DOHH2 (cell line): ENCODE measurements at regions not wholly inside any gene's neighbourhood (a gene's known extent, or its start where the extent isn't known, plus 50 kb on each side); places are given as distances from the start of the nearest gene placed in this dataset.

Experiments
- H3F3A ChIP-seq: fragments of 200-600 bp; sonication (generic), shearing (Covaris generic); 2 replicates; pipeline ENCODE4 v1.6.0; 2016; ENCODE audit warnings: antibody characterized with exemption, mild to moderate bottlenecking; ENCODE audit not compliant: control insufficient read depth, insufficient read depth
- H3K27ac ChIP-seq: fragments of 200-600 bp; sonication (generic); 2 replicates; pipeline ENCODE4 v1.5.1; 2014; ENCODE audit warnings: low read depth, mild to moderate bottlenecking, low read length, moderate library complexity
- H3K27me3 ChIP-seq: fragments of 200-600 bp; sonication (generic); 2 replicates; pipeline ENCODE4 v1.6.1; 2014; ENCODE audit warnings: mild to moderate bottlenecking, low read length, mixed read lengths; ENCODE audit not compliant: control insufficient read depth
- H3K36me3 ChIP-seq: fragments of 200-600 bp; sonication (generic); 2 replicates; pipeline ENCODE4 v1.6.1; 2014; ENCODE audit warnings: mild to moderate bottlenecking, low read length, moderate library complexity, mixed read lengths; ENCODE audit not compliant: control insufficient read depth
- H3K4me1 ChIP-seq: fragments of 200-600 bp; sonication (generic); 2 replicates; pipeline ENCODE4 v1.6.1; 2014; ENCODE audit warnings: mild to moderate bottlenecking, low read length, mixed read lengths; ENCODE audit not compliant: control insufficient read depth
- H3K4me2 ChIP-seq: fragments of 200-600 bp; sonication (generic); 2 replicates; pipeline ENCODE4 v1.6.0; 2014; ENCODE audit warnings: mild to moderate bottlenecking, low read length, moderate library complexity
- H3K4me3 ChIP-seq: fragments of 200-600 bp; sonication (generic); 2 replicates; pipeline ENCODE4 v1.5.1; 2014; ENCODE audit warnings: mild to moderate bottlenecking, low read length, mixed read lengths
- H3K79me2 ChIP-seq: fragments of 200-600 bp; sonication (generic); 2 replicates; pipeline ENCODE4 v1.6.1; 2014; ENCODE audit warnings: mild to moderate bottlenecking, low read length, mixed read lengths; ENCODE audit not compliant: control insufficient read depth
- H3K9me2 ChIP-seq: fragments of 200-600 bp; sonication (generic); replicated peaks from 2 replicates; pipeline ENCODE4 v1.6.1; 2014; ENCODE audit warnings: mild to moderate bottlenecking, low read length, mixed read lengths; ENCODE audit not compliant: control insufficient read depth
- H3K9me3 ChIP-seq: fragments of 200-600 bp; sonication (generic); 2 replicates; pipeline ENCODE4 v1.6.1; 2014; ENCODE audit warnings: antibody characterized with exemption, low read length, mixed read lengths; ENCODE audit not compliant: control insufficient read depth, insufficient read depth
- H4K20me1 ChIP-seq: fragments of 200-600 bp; sonication (generic); 2 replicates; pipeline ENCODE4 v1.6.0; 2014; ENCODE audit warnings: low read depth, mild to moderate bottlenecking, antibody characterized with exemption, low read length, moderate library complexity; ENCODE audit not compliant: control insufficient read depth, insufficient read depth
- EZH2phosphoT487 ChIP-seq: fragments of 200-600 bp; sonication (generic); IDR thresholded peaks from 2 replicates; pipeline ENCODE4 v1.6.1; 2017; ENCODE audit warnings: borderline replicate concordance, mild to moderate bottlenecking, antibody characterized with exemption, low read length, moderate library complexity, mixed read lengths
- TF ChIP-seq, protein P1 (sequence below): fragments of 200-600 bp; sonication (generic); IDR thresholded peaks from one replicate; pipeline ENCODE4 v1.5.1; 2014; ENCODE audit warnings: antibody characterized with exemption, mild to moderate bottlenecking, low read depth, low read length; ENCODE audit not compliant: poor library complexity, severe bottlenecking

DNA sequence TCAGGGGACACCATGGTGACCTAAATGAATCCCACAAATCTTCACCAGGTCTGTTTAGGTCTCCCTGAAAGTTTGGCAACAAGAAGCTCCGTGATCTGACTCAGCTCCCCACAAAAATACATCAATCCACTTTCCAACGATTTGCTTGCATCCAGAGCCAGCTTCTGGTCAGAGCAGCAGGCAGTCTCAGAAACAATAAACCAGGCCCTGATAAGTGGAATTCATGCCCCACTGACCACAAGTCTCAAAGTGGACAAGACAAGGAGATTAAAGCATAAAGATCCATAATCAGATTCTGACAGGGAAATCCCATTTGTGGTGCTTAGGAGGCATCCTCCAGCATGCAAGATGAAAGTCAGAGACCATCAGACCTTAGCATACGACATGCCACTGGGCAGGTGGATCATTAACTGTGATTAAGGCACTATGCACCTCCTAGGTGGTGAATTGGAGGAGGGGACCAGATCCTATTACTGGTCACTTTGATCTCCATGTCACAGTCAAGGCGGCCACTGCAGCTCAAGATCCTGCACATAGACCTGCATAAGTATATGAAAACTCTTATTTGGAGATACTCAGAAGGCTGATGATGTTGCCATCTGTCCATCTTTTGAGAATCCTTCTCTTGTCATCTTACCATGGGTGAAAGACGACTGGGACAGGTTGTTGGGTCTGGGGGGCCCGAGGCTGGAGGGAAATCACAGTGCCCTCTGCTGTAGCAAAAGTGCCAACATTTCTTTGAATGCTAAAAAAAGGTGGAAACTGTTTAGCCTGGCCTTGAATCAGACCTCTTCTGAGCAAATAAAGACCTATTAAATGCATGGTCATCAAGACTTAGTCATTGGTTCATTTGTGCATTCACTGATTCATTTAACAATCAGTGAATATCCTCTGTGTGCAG lies 309.2 kb upstream of the CCL2 start:
- Histone ChIP-seq H4K20me1 (no peaks in the 10 kb centered on the region), H3F3A (no peaks in the 10 kb centered on the region), H3K4me3 (no peak overlapping the region), H3K27me3 (no peaks in the 10 kb centered on the region), H3K9me2 (no peaks in the 10 kb centered on the region), H3K4me2 (no peak overlapping the region), H3K4me1 (no peaks in the 10 kb centered on the region), H3K79me2 (no peaks in the 10 kb centered on the region), H3K36me3 (no peaks in the 10 kb centered on the region), H3K9me3 (no peaks in the 10 kb centered on the region), H3K27ac (no peak overlapping the region)
- no peak for TF ChIP-seq EZH2phosphoT487
- TF ChIP-seq, protein P1, sequence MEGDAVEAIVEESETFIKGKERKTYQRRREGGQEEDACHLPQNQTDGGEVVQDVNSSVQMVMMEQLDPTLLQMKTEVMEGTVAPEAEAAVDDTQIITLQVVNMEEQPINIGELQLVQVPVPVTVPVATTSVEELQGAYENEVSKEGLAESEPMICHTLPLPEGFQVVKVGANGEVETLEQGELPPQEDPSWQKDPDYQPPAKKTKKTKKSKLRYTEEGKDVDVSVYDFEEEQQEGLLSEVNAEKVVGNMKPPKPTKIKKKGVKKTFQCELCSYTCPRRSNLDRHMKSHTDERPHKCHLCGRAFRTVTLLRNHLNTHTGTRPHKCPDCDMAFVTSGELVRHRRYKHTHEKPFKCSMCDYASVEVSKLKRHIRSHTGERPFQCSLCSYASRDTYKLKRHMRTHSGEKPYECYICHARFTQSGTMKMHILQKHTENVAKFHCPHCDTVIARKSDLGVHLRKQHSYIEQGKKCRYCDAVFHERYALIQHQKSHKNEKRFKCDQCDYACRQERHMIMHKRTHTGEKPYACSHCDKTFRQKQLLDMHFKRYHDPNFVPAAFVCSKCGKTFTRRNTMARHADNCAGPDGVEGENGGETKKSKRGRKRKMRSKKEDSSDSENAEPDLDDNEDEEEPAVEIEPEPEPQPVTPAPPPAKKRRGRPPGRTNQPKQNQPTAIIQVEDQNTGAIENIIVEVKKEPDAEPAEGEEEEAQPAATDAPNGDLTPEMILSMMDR = peak; percentile 13

DNA sequence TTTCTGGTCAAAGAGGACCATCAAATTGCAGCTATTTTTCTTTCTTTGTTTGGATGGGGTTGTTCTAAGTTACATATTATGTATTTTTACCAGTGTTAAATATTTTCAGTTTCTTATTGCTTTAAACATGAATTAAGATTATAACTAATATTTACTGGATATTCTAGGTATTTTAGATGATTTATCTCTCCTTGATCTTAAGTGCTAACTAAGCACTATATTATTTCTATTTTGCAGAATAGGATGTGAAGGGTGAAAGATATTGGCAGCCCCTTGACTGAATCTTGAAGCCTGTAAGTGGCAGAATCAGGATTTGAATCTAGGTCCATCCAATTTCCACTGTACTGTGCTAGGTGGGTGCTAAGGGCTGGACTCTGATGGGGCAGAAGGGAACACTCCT lies 307.3 kb upstream of the CCL2 start:
- H3K27ac ChIP-seq = no peak overlapping the region
- no peak overlapping the region for H3K4me3 ChIP-seq
- no peaks in the 10 kb centered on the region for H3K79me2 ChIP-seq
- TF ChIP-seq, protein P1 = no peak
- TF ChIP-seq EZH2phosphoT487 = no peak
- H3K4me2 ChIP-seq = no peak overlapping the region
- no peaks in the 10 kb centered on the region for H4K20me1 ChIP-seq
- H3K27me3 ChIP-seq = no peaks in the 10 kb centered on the region
- H3K9me3 ChIP-seq = no peaks in the 10 kb centered on the region
- H3K36me3 ChIP-seq = no peaks in the 10 kb centered on the region
- H3K9me2 ChIP-seq = no peaks in the 10 kb centered on the region
- H3F3A ChIP-seq = no peaks in the 10 kb centered on the region
- no peaks in the 10 kb centered on the region for H3K4me1 ChIP-seq

DNA sequence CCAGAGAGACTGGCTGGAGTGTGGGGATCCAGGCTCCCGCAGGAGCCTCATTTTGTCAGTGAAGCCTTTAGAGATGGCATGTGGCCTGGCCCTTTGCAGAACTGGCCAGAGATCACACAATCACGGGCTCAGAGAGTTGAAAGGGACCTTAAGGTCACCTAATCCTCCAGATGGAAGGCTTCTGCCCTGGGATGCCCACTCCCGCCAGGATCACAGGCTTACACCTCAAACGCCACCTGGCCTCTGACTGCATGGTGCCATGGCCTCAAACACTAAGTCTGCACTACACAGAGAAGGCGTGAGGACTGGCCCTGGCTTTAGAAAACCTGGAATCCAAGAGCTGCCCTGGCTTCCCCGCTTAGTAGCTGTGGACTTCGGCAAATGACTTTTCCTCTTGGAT lies 306.8 kb upstream of the CCL2 start:
- Histone ChIP-seq H3K9me3 (no peaks in the 10 kb centered on the region), H3K9me2 (no peaks in the 10 kb centered on the region), H3K79me2 (no peaks in the 10 kb centered on the region), H3K27ac (no peak overlapping the region), H3K36me3 (no peaks in the 10 kb centered on the region), H3K4me2 (no peak overlapping the region), H3K4me3 (no peak overlapping the region), H3K4me1 (no peaks in the 10 kb centered on the region), H4K20me1 (no peaks in the 10 kb centered on the region), H3K27me3 (no peaks in the 10 kb centered on the region), H3F3A (no peaks in the 10 kb centered on the region)
- no peak for TF ChIP-seq EZH2phosphoT487
- TF ChIP-seq, protein P1 = no peak
